GM23248 (cell line): ENCODE measurements at regions not wholly inside any gene's neighbourhood (a gene's known extent, or its start where the extent isn't known, plus 50 kb on each side); places are given as distances from the start of the nearest gene placed in this dataset.

Experiments
- DNase-seq: peaks from one replicate; pipeline ENCODE4 v3.0.0-alpha.2; 2015
- H2AFZ ChIP-seq: fragments of 200-600 bp; sonication (generic); 2 replicates; pipeline ENCODE4 v1.6.1; 2016; ENCODE audit warnings: antibody characterized with exemption
- H3F3A ChIP-seq: fragments of 200-600 bp; sonication (generic); 2 replicates; pipeline ENCODE4 v1.6.1; 2016; ENCODE audit warnings: mild to moderate bottlenecking, antibody characterized with exemption, mixed run types; ENCODE audit not compliant: insufficient read depth
- H3K27ac ChIP-seq: fragments of 200-600 bp; sonication (generic); 2 replicates; pipeline ENCODE4 v1.5.1; 2016; ENCODE audit warnings: mild to moderate bottlenecking
- H3K27me3 ChIP-seq: fragments of 200-600 bp; sonication (generic); replicated peaks from 2 replicates; pipeline ENCODE4 v1.6.1; 2016; ENCODE audit warnings: mild to moderate bottlenecking; ENCODE audit not compliant: insufficient read depth
- H3K36me3 ChIP-seq: fragments of 200-600 bp; sonication (generic); 2 replicates; pipeline ENCODE4 v1.6.1; 2016; ENCODE audit warnings: low read depth, mild to moderate bottlenecking
- H3K4me1 ChIP-seq: fragments of 200-600 bp; sonication (generic); 2 replicates; pipeline ENCODE4 v1.6.1; 2016; ENCODE audit warnings: mild to moderate bottlenecking; ENCODE audit not compliant: insufficient read depth
- H3K4me2 ChIP-seq: fragments of 200-600 bp; sonication (generic); one replicate; pipeline ENCODE4 v1.6.1; 2016; ENCODE audit warnings: mild to moderate bottlenecking; ENCODE audit not compliant: unreplicated experiment
- H3K4me3 ChIP-seq: fragments of 200-600 bp; sonication (generic); 2 replicates; pipeline ENCODE4 v1.5.1; 2016; ENCODE audit warnings: mild to moderate bottlenecking
- H3K79me2 ChIP-seq: fragments of 200-600 bp; sonication (generic); 2 replicates; pipeline ENCODE4 v1.6.1; 2016; ENCODE audit warnings: mild to moderate bottlenecking; ENCODE audit not compliant: insufficient read depth
- H3K9ac ChIP-seq: fragments of 200-600 bp; sonication (generic); 2 replicates; pipeline ENCODE4 v1.6.1; 2016; ENCODE audit warnings: mild to moderate bottlenecking
- H3K9me2 ChIP-seq: fragments of 200-600 bp; sonication (generic); 2 replicates; pipeline ENCODE4 v1.6.1; 2016; ENCODE audit warnings: mixed run types, mild to moderate bottlenecking, moderate library complexity; ENCODE audit not compliant: insufficient read depth
- H3K9me3 ChIP-seq: fragments of 200-600 bp; sonication (generic); one replicate; pipeline ENCODE4 v1.6.1; 2017; ENCODE audit warnings: low read depth
- H4K20me1 ChIP-seq: fragments of 200-600 bp; sonication (generic); 2 replicates; pipeline ENCODE4 v1.6.0; 2016; ENCODE audit not compliant: insufficient read depth
- EZH2 ChIP-seq: fragments of 200-600 bp; sonication (generic); IDR thresholded peaks from 2 replicates; pipeline ENCODE4 v1.6.1; 2018; ENCODE audit warnings: antibody characterized with exemption, mild to moderate bottlenecking; ENCODE audit not compliant: insufficient read depth, poor library complexity, severe bottlenecking
- EZH2phosphoT487 ChIP-seq: fragments of 200-600 bp; sonication (generic); IDR thresholded peaks from 2 replicates; pipeline ENCODE4 v1.6.1; 2018; ENCODE audit warnings: antibody characterized with exemption, moderate library complexity, mild to moderate bottlenecking, low read depth; ENCODE audit not compliant: insufficient read depth
- WGBS, 2 experiments: methylation state at CpG; one replicate each; pipeline ENCODE4 v1.1.6; 2015 to 2017; ENCODE audit warnings: low lambda C conversion rate in 2 of 2, low coverage in 1 of 2; ENCODE audit errors: missing lambda C conversion rate in 2 of 2; 5-methylcytosine and 5-hydroxymethylcytosine counted together
- in situ Hi-C: fragments of 300-500 bp; cut with MboI; formaldehyde crosslinking; loops from 2 replicates; pipeline ENCODE4 v1.15.0; 2020

GRCh38 chr5:180411948-180412347 lies 58.8 kb upstream of the GFPT2 start:
- Histone ChIP-seq H3K9me3 (no peaks in the 10 kb centered on the region), H3K27me3 (no peaks in the 10 kb centered on the region), H4K20me1 (no peaks in the 10 kb centered on the region), H3K27ac (no peak overlapping the region), H3K9me2 (no peaks in the 10 kb centered on the region), H3K36me3 (no peaks in the 10 kb centered on the region), H3K4me3 (no peak overlapping the region), H3K4me1 (no peaks in the 10 kb centered on the region), H2AFZ (no peak overlapping the region), H3K9ac (no peak overlapping the region), H3F3A (no peaks in the 10 kb centered on the region), H3K79me2 (no peaks in the 10 kb centered on the region), H3K4me2 (no peak overlapping the region)
- TF ChIP-seq EZH2phosphoT487 (no peak), EZH2 (no peak)
- WGBS, 2 experiments: 71 to 77% methylated on average over 10 of the region's 10 CpGs
- in situ Hi-C loops: no loop called here
- no peak for DNase-seq

- Histone ChIP-seq H4K20me1 (no peaks in the 10 kb centered on the region), H3F3A (no peaks in the 10 kb centered on the region), H3K9me2 (no peaks in the 10 kb centered on the region), H3K36me3 (no peaks in the 10 kb centered on the region), H3K79me2 (no peaks in the 10 kb centered on the region), H3K4me2 (no peak overlapping the region), H3K27ac (no peak overlapping the region), H3K9me3 (no peaks in the 10 kb centered on the region), H3K27me3 (no peaks in the 10 kb centered on the region), H3K9ac (no peak overlapping the region), H2AFZ (no peak overlapping the region), H3K4me3 (no peak overlapping the region), H3K4me1 (no peaks in the 10 kb centered on the region)
- 40 to 44% methylated on average over 4 of the region's 4 CpGs for WGBS, 2 experiments
- no peak for TF ChIP-seq EZH2
- TF ChIP-seq EZH2phosphoT487: no peak
- in situ Hi-C loops: no loop called here
- DNase-seq: no peak
Observed at GRCh38 chr5:180414176-180414575, 61.0 kb upstream of the GFPT2 start.

GRCh38 chr5:180421672-180422071 lies 68.5 kb upstream of the GFPT2 start:
- in situ Hi-C loops: no loop called here
- 77 to 86% methylated on average over 3 of the region's 3 CpGs for WGBS, 2 experiments
- no peaks in the 10 kb centered on the region for H4K20me1 ChIP-seq
- no peaks in the 10 kb centered on the region for H3K4me1 ChIP-seq
- H3K27ac ChIP-seq: no peak overlapping the region
- H2AFZ ChIP-seq: no peak overlapping the region
- no peaks in the 10 kb centered on the region for H3K36me3 ChIP-seq
- H3F3A ChIP-seq: no peaks in the 10 kb centered on the region
- no peaks in the 10 kb centered on the region for H3K9me3 ChIP-seq
- no peaks in the 10 kb centered on the region for H3K27me3 ChIP-seq
- DNase-seq: no peak
- H3K4me3 ChIP-seq: no peak overlapping the region
- no peaks in the 10 kb centered on the region for H3K79me2 ChIP-seq
- H3K9me2 ChIP-seq: no peaks in the 10 kb centered on the region
- TF ChIP-seq EZH2 (no peak), EZH2phosphoT487 (no peak)
- no peak overlapping the region for H3K9ac ChIP-seq
- H3K4me2 ChIP-seq: no peak overlapping the region

- TF ChIP-seq EZH2 (no peak), EZH2phosphoT487 (no peak)
- Histone ChIP-seq H3K9me3 (no peaks in the 10 kb centered on the region), H3K36me3 (no peaks in the 10 kb centered on the region), H3K4me2 (no peak overlapping the region), H3K79me2 (no peaks in the 10 kb centered on the region), H3K9ac (no peak overlapping the region), H4K20me1 (no peaks in the 10 kb centered on the region), H3K27ac (no peak overlapping the region), H3F3A (no peaks in the 10 kb centered on the region), H3K9me2 (no peaks in the 10 kb centered on the region), H2AFZ (no peak overlapping the region), H3K27me3 (no peaks in the 10 kb centered on the region; the same call in 1 of the 2 replicates), H3K4me1 (no peaks in the 10 kb centered on the region), H3K4me3 (no peak overlapping the region)
- DNase-seq: no peak
- 52 to 61% methylated on average over 2 of the region's 2 CpGs for WGBS, 2 experiments
- in situ Hi-C loops: no loop called here
Observed at GRCh38 chr5:180423133-180423532, 70.0 kb upstream of the GFPT2 start.

- Histone ChIP-seq H3K9ac (no peak overlapping the region), H3K4me3 (no peak overlapping the region), H3K27ac (no peak overlapping the region), H3K27me3 (no peaks in the 10 kb centered on the region; the same call in 1 of the 2 replicates), H3F3A (no peaks in the 10 kb centered on the region), H3K9me3 (no peaks in the 10 kb centered on the region), H3K79me2 (no peaks in the 10 kb centered on the region), H4K20me1 (no peaks in the 10 kb centered on the region), H3K4me1 (no peaks in the 10 kb centered on the region), H3K9me2 (no peaks in the 10 kb centered on the region), H3K36me3 (no peaks in the 10 kb centered on the region), H3K4me2 (no peak overlapping the region), H2AFZ (no peak overlapping the region)
- WGBS, 2 experiments: 72 to 75% methylated on average over 5 of the region's 5 CpGs
- in situ Hi-C loops: no loop called here
- DNase-seq: no peak
- TF ChIP-seq EZH2 (no peak), EZH2phosphoT487 (no peak)
Observed at GRCh38 chr5:180423598-180423997, 70.5 kb upstream of the GFPT2 start.
